IgD-negative memory B cell (primary cell): ENCODE measurements at regions not wholly inside any gene's neighbourhood (a gene's known extent, or its start where the extent isn't known, plus 50 kb on each side); places are given as distances from the start of the nearest gene placed in this dataset.

Experiments
- H3K27ac Mint-ChIP-seq, 3 donors: one replicate each; pipeline ENCODE4 v1.8.0; 2020 to 2022; ENCODE audit warnings: mild to moderate bottlenecking in 3 of 3, mixed read lengths in 3 of 3, moderate library complexity in 1 of 3
- H3K27me3 Mint-ChIP-seq: one replicate; pipeline ENCODE4 v1.8.0; 2021; ENCODE audit warnings: mixed read lengths
- H3K36me3 Mint-ChIP-seq: one replicate; pipeline ENCODE4 v1.8.0; 2020; ENCODE audit warnings: mild to moderate bottlenecking, mixed read lengths
- H3K4me1 Mint-ChIP-seq, 3 donors: one replicate each; pipeline ENCODE4 v1.8.0; 2020 to 2022; ENCODE audit warnings: mixed read lengths in 3 of 3, mild to moderate bottlenecking in 1 of 3
- H3K4me3 Mint-ChIP-seq, 4 donors: one replicate each; pipeline ENCODE4 v1.8.0; 2020 to 2022; ENCODE audit warnings: mild to moderate bottlenecking in 4 of 4, mixed read lengths in 4 of 4, moderate library complexity in 3 of 4
- H3K9me3 Mint-ChIP-seq, 3 donors: one replicate each; pipeline ENCODE4 v1.8.0; 2020 to 2021; ENCODE audit warnings: mixed read lengths in 3 of 3, mild to moderate bottlenecking in 1 of 3

DNA sequence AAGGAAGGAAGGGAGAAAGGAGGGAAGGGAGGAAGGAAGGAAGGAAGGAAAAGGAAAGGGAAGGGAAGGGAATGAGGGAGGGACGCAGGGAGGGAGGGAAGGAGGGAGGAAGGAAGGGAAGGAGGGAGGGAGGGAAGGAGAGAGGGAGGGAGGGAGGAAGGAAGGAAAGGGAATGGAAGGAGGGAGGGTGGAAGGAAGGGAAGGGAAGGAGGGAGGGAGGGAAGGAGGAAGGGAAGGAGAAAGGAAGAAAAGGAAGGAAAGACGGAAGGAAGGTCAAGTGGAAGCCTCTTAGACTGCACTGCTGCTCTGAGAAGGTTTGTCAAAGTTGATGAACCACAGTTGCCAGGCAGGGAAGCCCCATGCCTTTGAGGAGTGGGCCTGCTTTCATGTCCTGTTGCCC lies 324.3 kb upstream of the ZFP64 start:
- no peaks in the 10 kb centered on the region for H3K4me1 Mint-ChIP-seq
- no peaks in the 10 kb centered on the region for H3K27me3 Mint-ChIP-seq
- H3K36me3 Mint-ChIP-seq, result peaks cover 6% of the 10 kb centered on the region
- peaks cover 2 to 15% (median 8%) of the 10 kb centered on the region in 3 donors for H3K9me3 Mint-ChIP-seq
- H3K27ac Mint-ChIP-seq, result no peak overlapping the region
- H3K4me3 Mint-ChIP-seq, result no peak overlapping the region

GRCh38 chr20:52500157-52500556 lies 308.6 kb upstream of the ZFP64 start:
- no peak overlapping the region for H3K4me3 Mint-ChIP-seq
- H3K4me1 Mint-ChIP-seq, result no peaks in the 10 kb centered on the region
- peaks cover 3% of the 10 kb centered on the region for H3K27me3 Mint-ChIP-seq
- peaks cover 4 to 7% (median 7%) of the 10 kb centered on the region in 3 donors for H3K9me3 Mint-ChIP-seq
- no peak overlapping the region for H3K27ac Mint-ChIP-seq
- H3K36me3 Mint-ChIP-seq, result no peaks in the 10 kb centered on the region

DNA sequence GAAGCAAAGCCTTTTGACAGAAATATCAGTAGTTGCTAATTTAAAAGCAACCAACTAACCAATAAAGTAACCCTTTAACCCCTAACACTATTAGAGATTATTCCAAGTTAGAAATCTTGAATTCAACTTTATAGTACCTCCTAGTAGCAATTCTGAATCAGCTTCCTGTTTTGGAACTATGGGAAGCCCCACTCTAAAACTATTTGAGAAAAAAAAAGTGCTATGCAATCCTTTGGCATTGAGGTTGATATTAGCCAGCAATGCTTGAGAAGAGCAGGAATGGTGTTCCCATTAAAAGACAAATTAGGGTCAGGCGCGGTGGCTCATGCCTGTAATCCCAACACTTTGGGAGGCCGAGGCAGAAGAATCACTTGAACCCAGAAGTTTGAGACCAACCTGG lies 306.2 kb upstream of the ZFP64 start:
- peaks cover 0 to 1% (median 1%) of the 10 kb centered on the region in 3 donors for H3K9me3 Mint-ChIP-seq
- H3K36me3 Mint-ChIP-seq, result no peaks in the 10 kb centered on the region
- peaks cover 11% of the 10 kb centered on the region for H3K27me3 Mint-ChIP-seq
- H3K4me3 Mint-ChIP-seq, result no peak overlapping the region
- peaks cover 0 to 2% (median 0%) of the 10 kb centered on the region in 3 donors for H3K4me1 Mint-ChIP-seq
- no peak overlapping the region for H3K27ac Mint-ChIP-seq

GRCh38 chr20:52496191-52496590 lies 304.6 kb upstream of the ZFP64 start:
- Mint-ChIP-seq H3K36me3 (no peaks in the 10 kb centered on the region), H3K4me3 (no peak overlapping the region), H3K9me3 (peaks cover 0 to 1% (median 0%) of the 10 kb centered on the region in 3 donors), H3K27ac (no peak overlapping the region), H3K27me3 (peaks cover 14% of the 10 kb centered on the region), H3K4me1 (peaks cover 0 to 2% (median 0%) of the 10 kb centered on the region in 3 donors)

- H3K36me3 Mint-ChIP-seq, result peaks cover 2% of the 10 kb centered on the region
- peaks cover 0 to 3% (median 0%) of the 10 kb centered on the region in 3 donors for H3K9me3 Mint-ChIP-seq
- H3K27ac Mint-ChIP-seq, result no peak overlapping the region
- peaks cover 14% of the 10 kb centered on the region for H3K27me3 Mint-ChIP-seq
- H3K4me3 Mint-ChIP-seq, result no peak overlapping the region
- peaks cover 0 to 2% (median 0%) of the 10 kb centered on the region in 3 donors for H3K4me1 Mint-ChIP-seq
These were observed 302.7 kb upstream of the ZFP64 start for GRCh38 chr20:52494244-52494643.

- peaks cover 2% of the 10 kb centered on the region for H3K36me3 Mint-ChIP-seq
- no peak overlapping the region for H3K4me3 Mint-ChIP-seq
- no peak overlapping the region for H3K27ac Mint-ChIP-seq
- peaks cover 0 to 3% (median 0%) of the 10 kb centered on the region in 3 donors for H3K9me3 Mint-ChIP-seq
- H3K27me3 Mint-ChIP-seq, result peaks cover 14% of the 10 kb centered on the region
- peaks cover 0 to 2% (median 0%) of the 10 kb centered on the region in 3 donors for H3K4me1 Mint-ChIP-seq
These were observed 301.7 kb upstream of the ZFP64 start for GRCh38 chr20:52493171-52493721.

GRCh38 chr20:52490711-52491430 lies 299.3 kb upstream of the ZFP64 start:
- H3K27me3 Mint-ChIP-seq, result peaks cover 14% of the 10 kb centered on the region
- H3K4me1 Mint-ChIP-seq, result peaks cover 0 to 2% (median 0%) of the 10 kb centered on the region in 3 donors
- peaks cover 0 to 3% (median 0%) of the 10 kb centered on the region in 3 donors for H3K9me3 Mint-ChIP-seq
- no peak overlapping the region for H3K27ac Mint-ChIP-seq
- H3K4me3 Mint-ChIP-seq, result no peak overlapping the region
- H3K36me3 Mint-ChIP-seq, result peaks cover 2% of the 10 kb centered on the region

GRCh38 chr20:52484438-52484837 lies 292.9 kb upstream of the ZFP64 start:
- no peaks in the 10 kb centered on the region for H3K36me3 Mint-ChIP-seq
- H3K27ac Mint-ChIP-seq, result no peak overlapping the region
- H3K27me3 Mint-ChIP-seq, result no peaks in the 10 kb centered on the region
- H3K4me3 Mint-ChIP-seq, result no peak overlapping the region
- H3K9me3 Mint-ChIP-seq, result peaks cover 0 to 1% (median 0%) of the 10 kb centered on the region in 3 donors
- H3K4me1 Mint-ChIP-seq, result no peaks in the 10 kb centered on the region

GRCh38 chr20:52483382-52483781 lies 291.8 kb upstream of the ZFP64 start:
- H3K9me3 Mint-ChIP-seq, result peaks cover 0 to 1% (median 0%) of the 10 kb centered on the region in 3 donors
- no peaks in the 10 kb centered on the region for H3K36me3 Mint-ChIP-seq
- H3K27me3 Mint-ChIP-seq, result no peaks in the 10 kb centered on the region
- no peak overlapping the region for H3K27ac Mint-ChIP-seq
- H3K4me3 Mint-ChIP-seq, result no peak overlapping the region
- no peaks in the 10 kb centered on the region for H3K4me1 Mint-ChIP-seq

- Mint-ChIP-seq H3K4me1 (no peaks in the 10 kb centered on the region), H3K9me3 (peaks cover 0 to 1% (median 0%) of the 10 kb centered on the region in 3 donors), H3K27me3 (no peaks in the 10 kb centered on the region), H3K36me3 (no peaks in the 10 kb centered on the region), H3K27ac (no peak overlapping the region), H3K4me3 (no peak overlapping the region)
These were observed 290.5 kb upstream of the ZFP64 start for GRCh38 chr20:52482044-52482443.

DNA sequence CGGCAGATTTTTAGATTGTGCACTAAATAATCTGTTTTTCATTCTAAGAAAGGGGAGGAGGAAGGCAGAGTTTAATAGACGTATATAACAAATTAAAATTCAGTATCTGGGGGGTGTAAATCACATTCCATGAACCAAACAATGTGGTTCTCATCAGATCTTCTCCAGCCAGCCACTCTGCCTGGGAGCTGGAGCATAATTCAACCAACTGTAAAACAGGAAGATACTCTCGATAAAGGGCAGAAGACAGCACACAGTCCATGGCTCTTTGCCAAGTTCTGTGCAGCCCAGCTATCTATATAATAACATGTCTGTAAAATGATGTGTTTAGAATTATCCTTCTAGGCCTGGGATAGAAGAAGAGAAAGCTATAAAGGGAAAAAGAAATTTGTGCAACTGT lies 289.9 kb upstream of the ZFP64 start:
- no peaks in the 10 kb centered on the region for H3K27me3 Mint-ChIP-seq
- H3K36me3 Mint-ChIP-seq, result no peaks in the 10 kb centered on the region
- no peaks in the 10 kb centered on the region for H3K4me1 Mint-ChIP-seq
- H3K4me3 Mint-ChIP-seq, result no peak overlapping the region
- peaks cover 0 to 1% (median 0%) of the 10 kb centered on the region in 3 donors for H3K9me3 Mint-ChIP-seq
- H3K27ac Mint-ChIP-seq, result no peak overlapping the region

GRCh38 chr20:52476074-52476750 lies 284.6 kb upstream of the ZFP64 start:
- Mint-ChIP-seq H3K4me1 (no peaks in the 10 kb centered on the region), H3K36me3 (no peaks in the 10 kb centered on the region)

DNA sequence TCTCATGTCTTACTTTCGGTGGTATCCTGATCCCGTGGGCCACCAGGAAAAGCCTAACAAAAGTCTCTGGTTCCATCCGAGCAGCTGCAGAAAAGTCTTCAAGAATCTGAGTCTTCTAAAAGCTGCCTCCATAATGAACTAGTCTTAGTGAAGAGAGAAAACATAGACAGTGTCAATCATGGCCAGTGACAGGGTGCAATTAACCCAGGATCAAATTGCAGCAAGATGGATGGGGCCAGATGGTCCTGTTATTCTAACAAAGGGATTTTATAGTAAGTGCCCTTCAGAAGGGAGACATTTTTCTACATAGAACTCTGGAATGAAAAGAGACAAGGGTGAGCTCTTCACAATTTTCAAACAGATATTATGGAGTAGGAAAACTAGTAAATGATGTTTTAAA lies 281.6 kb upstream of the ZFP64 start:
- H3K27ac Mint-ChIP-seq, result no peak overlapping the region
- no peaks in the 10 kb centered on the region for H3K9me3 Mint-ChIP-seq
- no peaks in the 10 kb centered on the region for H3K36me3 Mint-ChIP-seq
- H3K4me1 Mint-ChIP-seq, result no peaks in the 10 kb centered on the region
- peaks cover 7% of the 10 kb centered on the region for H3K27me3 Mint-ChIP-seq
- no peak overlapping the region for H3K4me3 Mint-ChIP-seq

More at GRCh38 chr20:52476074-52476750, 284.6 kb upstream of the ZFP64 start:
- H3K27me3 Mint-ChIP-seq, result peaks cover 5% of the 10 kb centered on the region
- H3K9me3 Mint-ChIP-seq, result no peaks in the 10 kb centered on the region
- no peak overlapping the region for H3K27ac Mint-ChIP-seq
- no peak overlapping the region for H3K4me3 Mint-ChIP-seq

GRCh38 chr20:52470561-52470960 lies 279.0 kb upstream of the ZFP64 start:
- H3K27ac Mint-ChIP-seq, result no peak overlapping the region
- H3K4me1 Mint-ChIP-seq, result no peaks in the 10 kb centered on the region
- peaks cover 0 to under 1% (median 0%) of the 10 kb centered on the region in 3 donors for H3K9me3 Mint-ChIP-seq
- H3K27me3 Mint-ChIP-seq, result peaks cover 5% of the 10 kb centered on the region
- no peaks in the 10 kb centered on the region for H3K36me3 Mint-ChIP-seq
- no peak overlapping the region for H3K4me3 Mint-ChIP-seq

- peaks cover 7% of the 10 kb centered on the region for H3K27me3 Mint-ChIP-seq
- no peaks in the 10 kb centered on the region for H3K36me3 Mint-ChIP-seq
- no peaks in the 10 kb centered on the region for H3K4me1 Mint-ChIP-seq
- H3K4me3 Mint-ChIP-seq, result no peak overlapping the region
- no peak overlapping the region for H3K27ac Mint-ChIP-seq
- peaks cover 0 to 8% (median 3%) of the 10 kb centered on the region in 3 donors for H3K9me3 Mint-ChIP-seq
These were observed 277.5 kb upstream of the ZFP64 start for GRCh38 chr20:52469128-52469527.
